ENCODE measurements at regions not wholly inside any gene's neighbourhood (a gene's known extent, or its start where the extent isn't known, plus 50 kb on each side); places are given as distances from the start of the nearest gene placed in this dataset.

DNA sequence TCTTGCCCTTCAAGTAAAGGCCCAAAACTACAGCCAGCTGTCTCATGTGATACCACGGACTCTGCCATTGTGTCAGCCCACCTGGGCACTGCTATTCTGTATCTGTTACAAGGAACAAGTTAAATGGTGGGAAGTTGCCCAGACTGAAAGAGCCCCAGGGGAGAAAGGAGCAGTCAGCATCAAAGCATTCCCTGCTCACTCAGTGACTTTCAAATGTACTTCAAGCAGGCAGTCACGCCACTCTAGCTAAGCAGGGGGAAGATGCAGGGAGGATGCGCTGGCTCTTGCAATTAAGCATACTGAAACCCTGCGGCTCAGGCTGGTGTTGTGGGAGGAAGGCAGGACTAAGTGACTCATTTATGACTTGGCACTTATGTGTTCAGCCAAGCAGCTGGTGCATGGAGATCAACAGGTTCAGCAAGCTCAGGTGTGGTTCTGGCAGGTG lies 1249.6 kb downstream of the TYW1 start:
- Histone ChIP-seq H3K27me3 (ENCODE audit: insufficient read depth) (no peaks in the 10 kb centered on the region), H4K20me1 (replicated peaks; ENCODE audit: insufficient read depth) (no peaks in the 10 kb centered on the region), H3F3A (replicated peaks; ENCODE audit: low read depth) (no peaks in the 10 kb centered on the region), H3K4me2 (no peak overlapping the region), H3K4me3 (no peak overlapping the region), H3K4me1 (ENCODE audit: insufficient read depth) (no peaks in the 10 kb centered on the region), H3K36me3 (ENCODE audit: insufficient read depth) (no peaks in the 10 kb centered on the region; the same call in 1 of the 2 replicates), H2AFZ (no peak overlapping the region), H3K79me2 (replicated peaks; ENCODE audit: insufficient read depth) (no peaks in the 10 kb centered on the region), H3K27ac (ENCODE audit: low read depth) (no peak overlapping the region), H3K9me2 (ENCODE audit: insufficient read depth) (no peaks in the 10 kb centered on the region)
- TF ChIP-seq EZH2phosphoT487 (IDR thresholded peaks at IDR 0.05; ENCODE audit: unreplicated experiment) (no peak), STAT1 (IDR thresholded peaks at IDR 0.05; ENCODE audit: unreplicated experiment) (no peak), JUNB (IDR thresholded peaks at IDR 0.05; ENCODE audit: unreplicated experiment) (no peak)
- TF ChIP-seq, protein P1, sequence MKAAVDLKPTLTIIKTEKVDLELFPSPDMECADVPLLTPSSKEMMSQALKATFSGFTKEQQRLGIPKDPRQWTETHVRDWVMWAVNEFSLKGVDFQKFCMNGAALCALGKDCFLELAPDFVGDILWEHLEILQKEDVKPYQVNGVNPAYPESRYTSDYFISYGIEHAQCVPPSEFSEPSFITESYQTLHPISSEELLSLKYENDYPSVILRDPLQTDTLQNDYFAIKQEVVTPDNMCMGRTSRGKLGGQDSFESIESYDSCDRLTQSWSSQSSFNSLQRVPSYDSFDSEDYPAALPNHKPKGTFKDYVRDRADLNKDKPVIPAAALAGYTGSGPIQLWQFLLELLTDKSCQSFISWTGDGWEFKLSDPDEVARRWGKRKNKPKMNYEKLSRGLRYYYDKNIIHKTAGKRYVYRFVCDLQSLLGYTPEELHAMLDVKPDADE (IDR thresholded peaks at IDR 0.05) = no peak
- TF ChIP-seq, protein P2, sequence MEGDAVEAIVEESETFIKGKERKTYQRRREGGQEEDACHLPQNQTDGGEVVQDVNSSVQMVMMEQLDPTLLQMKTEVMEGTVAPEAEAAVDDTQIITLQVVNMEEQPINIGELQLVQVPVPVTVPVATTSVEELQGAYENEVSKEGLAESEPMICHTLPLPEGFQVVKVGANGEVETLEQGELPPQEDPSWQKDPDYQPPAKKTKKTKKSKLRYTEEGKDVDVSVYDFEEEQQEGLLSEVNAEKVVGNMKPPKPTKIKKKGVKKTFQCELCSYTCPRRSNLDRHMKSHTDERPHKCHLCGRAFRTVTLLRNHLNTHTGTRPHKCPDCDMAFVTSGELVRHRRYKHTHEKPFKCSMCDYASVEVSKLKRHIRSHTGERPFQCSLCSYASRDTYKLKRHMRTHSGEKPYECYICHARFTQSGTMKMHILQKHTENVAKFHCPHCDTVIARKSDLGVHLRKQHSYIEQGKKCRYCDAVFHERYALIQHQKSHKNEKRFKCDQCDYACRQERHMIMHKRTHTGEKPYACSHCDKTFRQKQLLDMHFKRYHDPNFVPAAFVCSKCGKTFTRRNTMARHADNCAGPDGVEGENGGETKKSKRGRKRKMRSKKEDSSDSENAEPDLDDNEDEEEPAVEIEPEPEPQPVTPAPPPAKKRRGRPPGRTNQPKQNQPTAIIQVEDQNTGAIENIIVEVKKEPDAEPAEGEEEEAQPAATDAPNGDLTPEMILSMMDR (conservative IDR thresholded peaks at IDR 0.05; ENCODE audit: low read depth in 2 of 2) = no peak
- ATAC-seq (no peak), DNase-seq (ENCODE audit: low spot score) (peak; percentile 44)
- Mint-ChIP-seq H3K9me3 (peaks cover 95% of the 10 kb centered on the region), H3K4me1 (no peaks in the 10 kb centered on the region), H3K4me3 (no peak overlapping the region), H3K27ac (no peak overlapping the region), H3K27me3 (ENCODE audit: insufficient read depth, low read depth, poor library complexity) (peaks cover 9% of the 10 kb centered on the region), H3K36me3 (ENCODE audit: low read depth) (peaks cover 44% of the 10 kb centered on the region)

DNA sequence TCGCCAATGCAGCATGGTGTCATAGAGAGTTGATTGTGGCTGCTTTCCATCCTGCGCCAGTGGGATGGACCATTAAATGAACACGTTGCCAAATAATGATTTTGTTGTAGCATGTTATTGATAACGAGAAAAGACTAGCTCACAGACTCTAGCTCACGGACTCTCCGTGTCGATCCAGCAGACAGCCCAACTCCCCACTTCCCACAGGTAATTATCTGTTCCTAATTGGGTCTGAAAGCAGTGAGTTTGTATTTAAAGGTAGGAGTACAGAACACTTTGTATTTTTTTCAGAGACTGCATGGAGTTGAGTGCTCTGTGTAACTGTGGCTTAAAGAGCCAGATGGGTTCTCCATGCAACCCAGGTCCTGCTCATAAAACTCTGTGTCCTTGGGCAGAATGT lies 1250.5 kb downstream of the TYW1 start:
- Histone ChIP-seq H3K36me3 (ENCODE audit: insufficient read depth) (no peaks in the 10 kb centered on the region; the same call in 1 of the 2 replicates), H3K4me3 (no peak overlapping the region), H3K27me3 (ENCODE audit: insufficient read depth) (no peaks in the 10 kb centered on the region), H4K20me1 (replicated peaks; ENCODE audit: insufficient read depth) (no peaks in the 10 kb centered on the region), H2AFZ (no peak overlapping the region), H3K4me2 (no peak overlapping the region), H3K9me2 (ENCODE audit: insufficient read depth) (no peaks in the 10 kb centered on the region), H3K4me1 (ENCODE audit: insufficient read depth) (no peaks in the 10 kb centered on the region), H3F3A (replicated peaks; ENCODE audit: low read depth) (no peaks in the 10 kb centered on the region), H3K27ac (ENCODE audit: low read depth) (no peak overlapping the region), H3K79me2 (replicated peaks; ENCODE audit: insufficient read depth) (no peaks in the 10 kb centered on the region)
- Mint-ChIP-seq H3K4me1 (no peaks in the 10 kb centered on the region), H3K9me3 (peaks cover 95% of the 10 kb centered on the region), H3K4me3 (no peak overlapping the region), H3K36me3 (ENCODE audit: low read depth) (peaks cover 44% of the 10 kb centered on the region), H3K27me3 (ENCODE audit: insufficient read depth, low read depth, poor library complexity) (peaks cover 9% of the 10 kb centered on the region), H3K27ac (no peak overlapping the region)
- DNase-seq (ENCODE audit: low spot score) (no peak), ATAC-seq (no peak)
- TF ChIP-seq STAT1 (IDR thresholded peaks at IDR 0.05; ENCODE audit: unreplicated experiment) (no peak), EZH2 (IDR thresholded peaks at IDR 0.05; ENCODE audit: low read depth, unreplicated experiment) (no peak), ZNF114 (CRISPR knock-in tag; IDR thresholded peaks at IDR 0.05) (no peak), JUNB (IDR thresholded peaks at IDR 0.05; ENCODE audit: unreplicated experiment) (no peak), ZNF331 (CRISPR knock-in tag; IDR thresholded peaks at IDR 0.05; ENCODE audit: low read depth) (no peak), NANOG (IDR thresholded peaks at IDR 0.05; ENCODE audit: borderline replicate concordance) (no peak), CREB1 (CRISPR knock-in tag; IDR thresholded peaks at IDR 0.05; ENCODE audit: low read depth) (no peak), POLR2AphosphoS5 (IDR thresholded peaks at IDR 0.05; ENCODE audit: low read depth) (no peak), EZH2phosphoT487 (IDR thresholded peaks at IDR 0.05; ENCODE audit: unreplicated experiment) (no peak)
- TF ChIP-seq, protein P3, sequence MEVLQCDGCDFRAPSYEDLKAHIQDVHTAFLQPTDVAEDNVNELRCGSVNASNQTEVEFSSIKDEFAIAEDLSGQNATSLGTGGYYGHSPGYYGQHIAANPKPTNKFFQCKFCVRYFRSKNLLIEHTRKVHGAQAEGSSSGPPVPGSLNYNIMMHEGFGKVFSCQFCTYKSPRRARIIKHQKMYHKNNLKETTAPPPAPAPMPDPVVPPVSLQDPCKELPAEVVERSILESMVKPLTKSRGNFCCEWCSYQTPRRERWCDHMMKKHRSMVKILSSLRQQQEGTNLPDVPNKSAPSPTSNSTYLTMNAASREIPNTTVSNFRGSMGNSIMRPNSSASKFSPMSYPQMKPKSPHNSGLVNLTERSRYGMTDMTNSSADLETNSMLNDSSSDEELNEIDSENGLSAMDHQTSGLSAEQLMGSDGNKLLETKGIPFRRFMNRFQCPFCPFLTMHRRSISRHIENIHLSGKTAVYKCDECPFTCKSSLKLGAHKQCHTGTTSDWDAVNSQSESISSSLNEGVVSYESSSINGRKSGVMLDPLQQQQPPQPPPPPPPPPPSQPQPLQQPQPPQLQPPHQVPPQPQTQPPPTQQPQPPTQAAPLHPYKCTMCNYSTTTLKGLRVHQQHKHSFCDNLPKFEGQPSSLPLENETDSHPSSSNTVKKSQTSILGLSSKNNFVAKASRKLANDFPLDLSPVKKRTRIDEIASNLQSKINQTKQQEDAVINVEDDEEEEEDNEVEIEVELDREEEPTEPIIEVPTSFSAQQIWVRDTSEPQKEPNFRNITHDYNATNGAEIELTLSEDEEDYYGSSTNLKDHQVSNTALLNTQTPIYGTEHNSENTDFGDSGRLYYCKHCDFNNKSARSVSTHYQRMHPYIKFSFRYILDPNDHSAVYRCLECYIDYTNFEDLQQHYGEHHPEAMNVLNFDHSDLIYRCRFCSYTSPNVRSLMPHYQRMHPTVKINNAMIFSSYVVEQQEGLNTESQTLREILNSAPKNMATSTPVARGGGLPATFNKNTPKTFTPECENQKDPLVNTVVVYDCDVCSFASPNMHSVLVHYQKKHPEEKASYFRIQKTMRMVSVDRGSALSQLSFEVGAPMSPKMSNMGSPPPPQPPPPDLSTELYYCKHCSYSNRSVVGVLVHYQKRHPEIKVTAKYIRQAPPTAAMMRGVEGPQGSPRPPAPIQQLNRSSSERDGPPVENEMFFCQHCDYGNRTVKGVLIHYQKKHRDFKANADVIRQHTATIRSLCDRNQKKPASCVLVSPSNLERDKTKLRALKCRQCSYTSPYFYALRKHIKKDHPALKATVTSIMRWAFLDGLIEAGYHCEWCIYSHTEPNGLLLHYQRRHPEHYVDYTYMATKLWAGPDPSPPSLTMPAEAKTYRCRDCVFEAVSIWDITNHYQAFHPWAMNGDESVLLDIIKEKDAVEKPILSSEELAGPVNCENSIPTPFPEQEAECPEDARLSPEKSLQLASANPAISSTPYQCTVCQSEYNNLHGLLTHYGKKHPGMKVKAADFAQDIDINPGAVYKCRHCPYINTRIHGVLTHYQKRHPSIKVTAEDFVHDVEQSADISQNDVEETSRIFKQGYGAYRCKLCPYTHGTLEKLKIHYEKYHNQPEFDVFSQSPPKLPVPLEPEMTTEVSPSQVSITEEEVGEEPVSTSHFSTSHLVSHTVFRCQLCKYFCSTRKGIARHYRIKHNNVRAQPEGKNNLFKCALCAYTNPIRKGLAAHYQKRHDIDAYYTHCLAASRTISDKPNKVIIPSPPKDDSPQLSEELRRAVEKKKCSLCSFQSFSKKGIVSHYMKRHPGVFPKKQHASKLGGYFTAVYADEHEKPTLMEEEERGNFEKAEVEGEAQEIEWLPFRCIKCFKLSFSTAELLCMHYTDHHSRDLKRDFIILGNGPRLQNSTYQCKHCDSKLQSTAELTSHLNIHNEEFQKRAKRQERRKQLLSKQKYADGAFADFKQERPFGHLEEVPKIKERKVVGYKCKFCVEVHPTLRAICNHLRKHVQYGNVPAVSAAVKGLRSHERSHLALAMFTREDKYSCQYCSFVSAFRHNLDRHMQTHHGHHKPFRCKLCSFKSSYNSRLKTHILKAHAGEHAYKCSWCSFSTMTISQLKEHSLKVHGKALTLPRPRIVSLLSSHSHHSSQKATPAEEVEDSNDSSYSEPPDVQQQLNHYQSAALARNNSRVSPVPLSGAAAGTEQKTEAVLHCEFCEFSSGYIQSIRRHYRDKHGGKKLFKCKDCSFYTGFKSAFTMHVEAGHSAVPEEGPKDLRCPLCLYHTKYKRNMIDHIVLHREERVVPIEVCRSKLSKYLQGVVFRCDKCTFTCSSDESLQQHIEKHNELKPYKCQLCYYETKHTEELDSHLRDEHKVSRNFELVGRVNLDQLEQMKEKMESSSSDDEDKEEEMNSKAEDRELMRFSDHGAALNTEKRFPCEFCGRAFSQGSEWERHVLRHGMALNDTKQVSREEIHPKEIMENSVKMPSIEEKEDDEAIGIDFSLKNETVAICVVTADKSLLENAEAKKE (CRISPR knock-in tag; IDR thresholded peaks at IDR 0.05) = no peak
- TF ChIP-seq, protein P1 (IDR thresholded peaks at IDR 0.05) = no peak
